ENCODE measurements at regions not wholly inside any gene's neighbourhood (a gene's known extent, or its start where the extent isn't known, plus 50 kb on each side); places are given as distances from the start of the nearest gene placed in this dataset.

DNA sequence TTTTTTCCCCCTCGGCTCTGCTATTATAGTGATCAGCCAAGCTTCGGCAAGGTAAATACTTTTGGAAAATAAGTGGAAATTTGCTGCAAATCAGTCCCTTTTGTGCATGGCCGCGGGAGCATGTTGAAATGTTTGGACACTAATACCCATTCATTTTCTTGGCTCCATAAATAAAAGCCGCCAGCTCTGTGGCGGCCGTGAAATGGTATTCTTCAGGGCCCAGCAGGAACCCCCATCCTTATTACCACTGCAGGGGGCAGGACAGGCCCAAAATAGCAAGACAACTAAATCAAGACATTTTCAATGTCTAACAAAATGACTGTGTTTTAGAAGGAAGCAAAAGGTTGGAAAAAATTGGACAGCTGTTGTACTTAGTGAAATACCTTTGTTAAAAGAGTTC, 362.3 kb downstream of the NR2F2 start:
- DNase-seq: no peak

DNA sequence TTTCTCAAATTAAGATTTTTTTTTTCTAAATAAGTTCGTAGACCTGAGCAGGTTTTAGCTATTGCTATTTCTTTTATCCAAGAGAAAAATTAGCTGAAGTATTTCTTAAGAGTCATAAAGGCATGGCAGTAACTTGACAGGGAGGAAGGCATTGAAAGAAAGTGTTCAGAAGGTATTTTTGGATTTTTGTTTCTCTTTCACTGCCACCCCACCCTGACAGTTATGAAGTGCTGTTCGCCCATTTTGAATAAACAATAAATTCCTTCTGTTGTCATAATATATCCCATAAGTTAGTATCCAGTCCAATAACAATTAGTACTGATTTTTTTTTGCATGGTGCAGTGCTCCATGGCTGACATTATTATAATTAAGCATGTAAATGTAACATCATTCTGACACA, 363.0 kb downstream of the NR2F2 start:
- DNase-seq: no peak

DNA sequence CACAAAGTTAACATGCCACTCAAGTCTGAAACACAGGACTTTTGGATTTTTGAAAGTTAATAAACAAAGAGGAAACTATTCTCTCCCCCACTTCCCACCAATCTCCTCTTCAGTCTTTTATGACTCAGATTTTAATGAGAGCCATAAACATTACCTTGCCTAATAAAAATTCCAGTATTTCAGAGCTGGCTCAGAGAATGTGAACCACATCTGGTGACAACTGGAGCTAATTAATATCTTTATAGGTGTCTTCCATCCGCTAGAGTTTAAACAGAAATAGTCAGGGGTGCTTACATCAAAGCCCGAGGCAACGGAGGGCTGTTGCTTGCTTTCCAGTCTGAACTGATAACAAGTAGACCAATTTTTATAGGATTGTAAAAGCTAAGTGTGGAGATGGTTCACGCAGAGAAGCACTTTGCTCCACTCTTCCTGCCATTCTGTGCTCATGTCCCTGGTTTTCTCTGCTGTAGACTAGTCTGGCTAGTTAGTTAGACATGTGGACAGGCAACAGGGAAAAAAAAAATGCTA, 363.6 kb downstream of the NR2F2 start:
- DNase-seq: no peak

DNA sequence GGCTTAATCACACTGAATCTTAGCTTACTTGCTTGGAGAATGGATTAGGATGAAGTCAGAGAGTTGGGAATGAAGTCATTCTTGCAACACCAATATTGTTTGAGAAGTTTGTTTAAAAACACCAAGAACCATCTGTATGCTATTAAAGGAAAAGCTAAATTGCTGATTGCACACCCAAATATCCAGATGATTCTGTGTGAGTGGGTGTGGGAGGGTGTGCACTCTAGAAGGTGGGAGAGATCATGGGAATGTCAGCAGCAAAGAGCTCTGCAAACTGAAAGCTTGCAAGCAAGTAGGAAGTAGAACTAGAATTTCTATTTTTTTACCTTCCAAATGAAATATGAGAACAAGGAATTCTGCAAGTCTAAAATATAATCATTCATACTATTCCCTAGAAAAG, 364.9 kb downstream of the NR2F2 start:
- no peak for DNase-seq

DNA sequence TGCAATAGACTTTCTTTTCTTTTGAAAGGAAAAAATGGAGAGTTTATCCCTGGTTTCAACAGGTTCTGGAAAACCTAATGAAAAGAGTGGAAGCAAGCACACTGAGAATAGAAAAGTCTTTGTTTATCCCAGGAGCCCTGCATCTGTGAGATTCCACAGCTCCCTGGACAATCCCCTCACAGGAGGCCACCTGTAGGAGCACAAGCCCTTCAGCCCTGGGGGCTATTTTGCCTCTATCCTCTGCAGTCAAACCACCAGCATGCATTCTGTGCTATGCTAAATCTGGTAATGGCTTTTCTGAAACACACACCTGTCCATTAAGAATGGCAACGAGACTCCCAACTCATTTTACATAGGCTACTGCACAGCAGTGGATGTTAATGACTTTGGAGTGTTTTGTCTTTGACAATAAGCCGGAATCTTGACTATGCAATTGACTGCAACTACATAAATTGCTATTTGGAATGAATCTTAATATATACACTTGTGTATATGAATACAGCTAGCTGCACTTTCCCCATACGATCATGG, 369.4 kb downstream of the NR2F2 start:
- DNase-seq: no peak

DNA sequence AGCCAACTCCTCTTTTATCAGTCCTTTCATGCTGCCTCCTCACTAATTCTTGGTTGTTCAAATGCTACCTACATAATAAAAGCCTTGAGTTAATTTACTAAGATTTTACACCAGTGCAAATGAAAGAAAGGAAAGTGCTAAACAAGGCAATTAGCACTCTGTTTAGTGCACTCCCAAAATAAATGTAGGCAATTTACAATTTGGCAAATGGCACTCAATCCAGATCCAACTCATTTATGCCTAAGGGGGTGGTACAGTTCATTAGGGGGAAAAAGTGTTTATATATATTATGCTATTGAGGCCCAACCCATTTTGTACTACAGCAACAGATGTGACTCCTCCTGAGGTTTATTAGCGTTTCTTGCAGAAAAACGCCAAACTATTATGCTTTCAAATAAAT, 370.1 kb downstream of the NR2F2 start:
- DNase-seq: no peak

DNA sequence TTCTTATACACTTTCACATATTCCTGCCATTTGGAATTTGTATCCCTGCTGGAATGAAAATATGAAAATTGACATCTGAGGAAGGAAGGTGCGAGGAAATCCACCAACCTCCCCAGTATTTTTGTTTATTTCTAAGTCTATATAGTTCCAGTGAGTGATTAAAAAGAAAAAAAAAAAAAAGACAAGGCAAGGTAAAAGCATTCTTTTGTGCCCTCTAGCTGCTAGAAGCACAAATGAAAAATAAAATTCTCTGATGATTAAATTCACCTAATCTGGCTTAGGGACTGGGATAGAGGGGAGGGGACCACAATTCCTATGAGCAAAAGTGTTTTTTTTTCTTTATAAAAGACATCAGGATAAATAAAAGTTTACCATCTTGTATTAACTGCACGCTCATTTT, 370.9 kb downstream of the NR2F2 start:
- no peak for DNase-seq

DNA sequence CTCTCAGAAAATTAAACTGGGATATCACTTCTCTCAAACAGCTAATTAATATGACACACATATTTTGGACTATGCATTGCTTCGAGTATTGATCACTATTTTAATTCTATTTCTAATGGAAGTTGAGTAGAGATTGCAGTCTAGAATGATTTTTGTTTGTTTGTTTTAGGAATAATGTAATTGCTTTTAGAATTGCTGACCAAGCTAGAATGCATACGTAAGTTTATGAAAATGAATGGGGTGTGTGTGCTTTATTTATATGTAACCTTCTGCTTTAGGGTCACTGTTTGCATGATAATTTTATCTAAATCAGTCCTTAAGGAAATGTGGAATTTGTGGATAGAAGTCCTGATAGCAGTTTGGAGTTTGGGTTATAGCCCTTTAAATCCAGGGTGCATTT, 371.4 kb downstream of the NR2F2 start:
- no peak for DNase-seq

DNA sequence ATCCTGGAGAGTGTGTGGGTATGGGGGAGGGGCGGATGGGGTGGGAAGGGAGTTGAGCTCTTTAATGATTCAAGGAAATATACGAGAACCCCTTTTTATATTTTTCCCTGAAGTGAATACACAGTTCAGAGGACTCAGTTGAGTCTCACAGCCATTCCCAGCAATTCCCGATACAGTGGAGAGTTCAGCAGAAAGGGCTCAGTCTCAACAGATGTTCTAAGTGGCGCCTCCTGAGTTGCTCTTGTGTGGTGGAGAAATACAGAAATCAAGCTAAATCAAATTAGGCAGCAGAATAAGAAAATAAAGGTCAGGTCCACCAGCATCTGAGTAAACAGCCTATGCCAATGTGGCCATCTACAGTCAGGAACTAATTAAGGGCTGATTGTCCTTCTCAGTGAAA, 372.1 kb downstream of the NR2F2 start:
- no peak for DNase-seq

DNA sequence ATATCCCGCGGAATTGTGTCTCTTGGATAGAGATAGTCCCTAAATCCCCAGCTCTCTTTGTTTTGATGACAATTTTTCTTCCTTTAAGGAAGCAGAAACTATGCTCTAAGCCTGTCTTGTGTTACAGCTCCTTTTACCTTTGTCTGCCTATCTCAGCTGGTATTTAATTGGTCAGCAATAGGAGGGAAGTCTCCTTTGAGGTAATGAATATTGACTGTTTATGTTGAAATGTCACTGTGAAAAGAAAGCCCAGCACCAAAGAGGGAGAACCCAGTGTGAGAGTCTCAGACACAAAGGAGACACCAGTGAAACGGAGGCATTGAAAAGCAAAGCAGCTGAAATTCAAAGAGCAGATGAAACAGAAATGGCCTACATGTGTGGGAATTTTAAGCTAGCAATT, 372.6 kb downstream of the NR2F2 start:
- no peak for DNase-seq

DNA sequence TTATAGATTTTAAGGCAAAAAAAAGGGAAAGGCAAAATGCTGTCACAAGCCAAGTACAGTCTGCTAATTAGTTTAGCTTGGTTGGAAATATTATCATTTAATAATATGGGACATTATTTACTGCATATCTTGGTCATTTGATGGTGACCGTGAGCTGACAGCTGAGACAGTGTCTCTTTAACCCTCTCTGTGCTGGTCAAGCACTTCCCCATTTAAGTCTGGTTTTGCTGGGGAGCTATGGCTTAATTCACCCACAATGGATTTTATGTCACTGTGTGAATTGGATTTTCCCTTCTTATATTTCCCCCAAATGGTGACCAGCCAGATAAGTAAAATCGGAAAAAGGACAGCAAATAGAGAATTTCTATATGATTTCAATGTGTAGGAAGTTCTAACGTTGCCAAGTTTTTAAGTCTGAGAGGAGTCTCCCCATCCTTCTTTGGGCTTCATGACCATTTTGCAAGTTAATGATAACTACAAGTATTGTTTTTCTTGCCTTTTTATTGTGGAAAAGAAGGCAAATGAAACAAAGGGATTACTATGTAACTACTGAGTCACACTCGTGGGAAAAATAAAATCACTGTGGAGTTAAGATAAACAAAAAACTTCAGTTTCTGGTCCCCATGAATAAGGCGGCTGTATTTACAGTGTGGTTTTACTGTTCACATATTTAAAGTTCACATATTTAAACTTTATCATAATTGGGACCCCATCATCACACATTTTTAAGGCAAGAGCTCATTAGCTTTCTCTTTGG, 373.5 kb downstream of the NR2F2 start:
- no peak for DNase-seq

DNA sequence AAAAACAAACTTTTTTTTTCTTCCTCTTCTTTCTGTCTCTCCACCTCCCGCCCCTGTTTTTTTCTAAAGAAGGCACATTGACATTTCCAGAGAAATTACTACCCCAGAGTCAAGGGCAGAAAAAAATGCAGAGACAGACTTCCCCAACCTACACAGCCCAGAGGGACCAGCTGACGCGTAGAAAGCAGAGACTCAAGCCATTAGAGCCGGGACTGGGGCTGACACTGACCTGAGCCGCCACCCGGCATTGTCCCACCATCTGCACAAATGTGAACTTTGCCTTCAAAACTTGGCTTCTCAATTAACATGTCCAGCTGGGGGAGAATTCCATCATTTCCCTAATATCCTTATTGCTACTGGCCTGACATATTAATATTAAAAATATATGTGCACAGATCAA, 385.6 kb downstream of the NR2F2 start:
- DNase-seq: no peak

DNA sequence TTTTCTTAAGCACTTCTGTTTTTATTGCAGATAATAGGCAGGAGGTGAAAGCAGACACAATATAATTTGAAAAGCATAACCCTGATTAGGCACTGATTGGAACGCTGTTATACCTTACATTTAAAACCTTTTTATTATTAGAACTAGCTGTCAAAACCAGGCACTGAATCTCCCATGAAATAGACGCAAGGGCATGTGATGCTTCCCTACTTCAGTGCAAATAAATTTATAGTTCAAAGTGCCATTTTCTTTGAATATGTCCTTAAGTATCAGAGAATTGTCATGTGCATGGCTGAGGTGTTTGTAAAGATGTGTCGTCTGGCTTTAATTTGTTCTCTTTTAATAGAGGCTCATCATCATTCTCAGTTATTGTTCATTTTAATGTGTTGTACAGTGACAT, 386.0 kb downstream of the NR2F2 start:
- no peak for DNase-seq

DNA sequence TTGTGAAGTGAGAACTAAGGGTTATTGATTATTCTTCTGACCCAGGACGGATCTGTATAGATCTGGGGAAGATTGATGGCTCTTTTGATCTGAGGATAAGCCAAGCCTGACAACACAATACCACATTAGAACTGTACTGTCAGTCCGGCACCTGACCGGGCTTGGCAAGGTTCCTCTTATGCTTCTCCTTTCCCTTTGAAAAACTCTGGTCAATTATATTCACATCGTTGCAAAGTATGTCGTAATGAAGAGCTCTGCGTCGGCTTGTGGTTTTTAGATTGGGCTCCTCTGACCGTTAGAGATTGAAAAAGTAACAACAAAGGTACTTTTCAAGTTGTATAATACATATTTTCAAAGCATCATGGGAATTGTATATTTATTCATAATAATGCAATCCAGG, 389.8 kb downstream of the NR2F2 start:
- DNase-seq: no peak

DNA sequence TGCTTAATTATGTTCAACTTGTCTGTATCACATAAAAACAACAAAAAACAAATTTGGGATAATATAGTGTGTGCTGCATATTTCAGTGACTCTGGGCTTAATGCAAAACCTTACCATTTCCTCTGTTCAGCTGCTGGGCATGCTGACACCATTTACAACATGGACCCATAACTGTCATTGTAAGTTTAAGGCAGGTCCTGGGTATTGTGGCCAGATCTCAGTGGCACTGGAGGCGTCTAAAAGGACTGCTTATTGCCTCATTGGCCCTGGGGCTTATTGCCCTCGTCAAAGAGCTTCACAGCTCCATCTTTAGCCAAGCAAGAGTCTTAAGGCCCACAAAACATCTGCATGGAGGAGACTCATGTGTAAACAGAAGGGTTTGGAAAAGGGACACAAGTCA, 390.2 kb downstream of the NR2F2 start:
- DNase-seq: no peak

DNA sequence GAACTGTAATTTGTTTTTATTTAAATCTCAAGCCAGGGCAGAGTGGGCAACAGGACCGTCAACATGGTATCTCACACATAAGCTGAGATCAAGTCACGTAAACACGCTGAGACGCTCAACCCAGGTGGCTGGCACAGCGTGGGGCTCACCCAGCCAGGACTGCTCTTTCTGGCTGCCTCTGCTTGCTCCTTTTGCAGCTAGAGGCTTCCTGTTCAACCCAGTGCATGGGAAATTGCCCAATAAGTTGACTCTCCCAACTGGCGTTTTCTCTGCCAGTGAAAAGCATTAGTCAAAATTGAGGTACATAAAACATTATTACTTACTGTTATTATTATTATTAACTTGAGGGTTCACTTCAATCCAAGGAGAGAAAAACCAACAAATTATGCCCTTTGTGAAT, 398.1 kb downstream of the NR2F2 start:
- DNase-seq: no peak

DNA sequence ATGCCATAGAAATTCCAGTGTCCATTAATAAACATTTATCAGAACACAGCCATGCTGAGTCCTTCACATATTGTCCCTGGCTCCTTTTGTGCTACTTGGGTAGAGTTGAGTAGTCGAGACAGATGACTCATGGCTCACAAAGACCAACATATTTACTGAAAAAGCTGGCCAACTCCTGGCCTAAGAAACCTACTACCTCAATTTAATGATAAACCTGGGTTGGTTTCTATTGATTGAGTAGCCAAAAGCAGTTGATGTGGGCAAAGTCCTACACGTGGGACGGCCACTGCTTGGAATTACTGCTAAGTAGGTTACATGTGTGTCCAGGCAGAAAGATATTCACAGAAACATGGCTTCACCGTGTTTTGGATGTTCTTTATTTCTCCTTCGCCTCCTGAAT, 402.2 kb downstream of the NR2F2 start:
- no peak for DNase-seq

DNA sequence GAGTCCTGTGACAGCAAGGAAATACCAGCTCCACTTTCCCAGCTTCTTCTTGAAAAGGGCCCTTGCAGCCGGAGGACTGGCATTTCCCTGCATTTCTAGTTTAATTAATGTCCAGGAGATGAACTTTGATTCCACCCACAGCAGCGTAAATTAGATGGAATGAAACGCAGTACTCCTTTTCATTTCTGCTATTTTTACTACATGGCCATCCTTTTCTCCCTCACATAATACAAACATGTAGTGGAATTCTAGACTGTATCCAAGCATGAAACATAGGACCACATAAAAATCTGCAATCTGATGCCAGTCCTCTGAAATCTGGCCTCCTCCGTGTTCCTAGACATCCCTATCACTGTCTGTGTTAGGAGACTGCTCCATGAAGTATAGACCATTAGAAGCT, 403.2 kb downstream of the NR2F2 start:
- no peak for DNase-seq

DNA sequence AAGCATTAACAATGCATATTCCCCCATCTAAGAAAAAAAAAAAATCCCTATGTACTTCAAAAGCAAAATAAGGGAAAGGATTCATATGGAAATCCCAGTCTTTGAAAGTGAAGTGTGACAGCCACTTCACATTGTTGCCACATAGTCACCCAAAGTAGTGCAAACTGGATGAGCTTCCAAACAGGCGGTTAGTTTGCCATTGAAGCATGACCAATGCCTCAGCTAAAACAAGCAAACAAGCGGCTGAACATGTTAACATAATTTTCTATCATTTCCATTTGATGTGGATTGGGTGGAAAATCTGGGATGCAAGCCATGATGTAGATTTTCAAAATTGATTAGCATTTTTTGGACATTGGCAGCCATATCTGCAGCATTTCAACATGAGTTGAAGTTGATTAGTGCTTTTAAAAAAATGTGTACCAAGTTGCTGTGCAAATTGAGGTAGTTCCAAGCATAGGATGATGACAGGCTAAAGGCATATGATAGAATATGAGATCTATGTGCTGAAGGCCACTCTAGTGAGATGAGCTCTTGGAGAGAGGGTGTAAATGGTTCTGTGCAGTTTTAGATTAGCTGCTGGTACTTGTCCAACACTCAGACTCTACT, 405.2 kb downstream of the NR2F2 start:
- no peak for DNase-seq

DNA sequence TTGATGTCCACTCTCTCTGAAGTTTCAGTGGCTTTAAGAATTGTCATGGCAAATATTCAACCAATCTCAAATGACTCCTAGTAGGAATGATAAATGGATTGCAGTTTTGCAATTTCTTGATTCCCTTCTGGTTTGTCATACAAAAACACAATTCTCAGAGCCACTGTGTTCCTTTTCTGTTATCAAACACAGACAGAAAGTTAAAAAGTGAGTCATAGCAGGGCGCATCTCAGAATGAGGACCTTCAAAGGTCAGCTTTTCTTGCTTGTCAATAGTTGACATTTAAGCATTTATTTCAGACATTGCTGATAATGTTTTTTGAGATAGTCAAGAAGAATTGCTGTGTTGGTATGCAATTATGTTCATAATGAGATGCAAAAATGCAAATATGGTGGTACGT, 405.9 kb downstream of the NR2F2 start:
- DNase-seq: no peak

DNA sequence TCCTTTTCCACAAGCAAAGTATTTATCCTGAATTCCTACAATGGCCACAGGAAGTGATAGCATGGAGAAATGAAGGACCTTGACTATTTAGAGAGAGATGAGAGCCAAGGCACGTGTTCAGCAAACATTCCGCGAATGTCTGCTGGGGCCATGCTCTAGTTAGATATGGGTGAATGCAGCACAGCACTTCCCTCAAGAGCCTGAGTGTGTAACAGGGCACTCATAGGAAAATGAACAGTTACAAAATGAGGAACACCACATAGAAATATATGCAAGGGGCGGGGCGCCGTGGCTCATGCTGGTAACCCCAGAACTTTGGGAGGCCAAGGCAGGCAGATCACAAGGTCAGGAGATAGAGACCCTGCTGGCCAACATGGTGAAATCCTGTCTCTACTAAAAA, 406.9 kb downstream of the NR2F2 start:
- DNase-seq: no peak

DNA sequence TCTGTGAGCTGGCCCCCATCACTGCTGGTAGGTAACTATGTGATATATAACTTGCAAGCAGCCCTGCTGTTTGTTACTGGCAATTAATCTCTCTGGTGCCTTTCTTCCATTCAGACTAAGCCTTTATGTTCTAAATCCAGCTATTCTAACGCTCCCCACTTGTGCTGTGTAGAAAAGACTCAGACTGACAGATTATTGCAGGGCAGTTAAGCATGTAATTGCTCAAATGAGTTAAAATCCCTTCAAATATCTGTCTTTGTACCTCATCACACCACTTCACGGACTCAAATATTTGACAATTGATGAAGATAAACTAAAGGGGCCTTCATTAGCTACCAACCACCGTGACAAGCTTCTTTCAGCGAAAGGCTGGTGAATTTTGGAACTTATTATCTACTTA, 416.2 kb downstream of the NR2F2 start:
- no peak for DNase-seq

DNA sequence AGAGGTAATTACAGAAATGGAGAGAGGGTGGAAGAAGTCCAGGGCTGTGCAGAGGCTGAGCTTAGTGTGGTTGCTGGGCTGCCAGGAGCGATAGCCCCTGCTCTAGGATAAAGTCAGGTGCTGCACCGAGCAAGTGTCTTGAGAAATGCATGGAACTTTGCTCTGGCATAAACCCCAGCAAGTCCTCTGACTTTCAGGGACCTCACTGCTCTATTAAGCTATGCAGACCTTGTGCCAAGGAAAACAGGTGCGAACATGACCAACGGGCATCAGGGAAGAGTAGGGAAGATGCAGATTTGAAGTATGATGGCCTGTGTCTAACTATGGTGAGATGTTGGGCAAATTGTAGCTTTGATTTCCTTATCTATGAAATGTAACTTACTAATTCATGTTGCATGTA, 416.8 kb downstream of the NR2F2 start:
- no peak for DNase-seq

DNA sequence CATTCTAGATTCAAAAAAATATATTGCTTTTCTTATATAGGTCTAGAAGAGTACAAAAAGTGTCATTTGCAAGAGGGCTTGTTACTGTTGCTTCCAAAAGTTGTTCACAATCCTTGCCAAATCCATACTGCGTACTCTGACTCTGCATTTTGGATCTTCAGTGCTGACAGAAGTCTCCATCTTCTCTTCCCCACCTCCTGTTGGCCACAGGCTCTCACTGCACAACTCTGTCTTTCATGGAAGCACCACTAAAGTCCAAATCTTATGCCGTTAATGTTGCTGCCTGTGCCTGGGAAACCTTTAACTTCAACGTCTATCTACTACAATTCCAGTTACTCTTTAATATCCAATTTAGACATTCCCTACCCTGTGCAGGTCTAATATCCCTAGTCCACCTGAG, 419.9 kb downstream of the NR2F2 start:
- no peak for DNase-seq

DNA sequence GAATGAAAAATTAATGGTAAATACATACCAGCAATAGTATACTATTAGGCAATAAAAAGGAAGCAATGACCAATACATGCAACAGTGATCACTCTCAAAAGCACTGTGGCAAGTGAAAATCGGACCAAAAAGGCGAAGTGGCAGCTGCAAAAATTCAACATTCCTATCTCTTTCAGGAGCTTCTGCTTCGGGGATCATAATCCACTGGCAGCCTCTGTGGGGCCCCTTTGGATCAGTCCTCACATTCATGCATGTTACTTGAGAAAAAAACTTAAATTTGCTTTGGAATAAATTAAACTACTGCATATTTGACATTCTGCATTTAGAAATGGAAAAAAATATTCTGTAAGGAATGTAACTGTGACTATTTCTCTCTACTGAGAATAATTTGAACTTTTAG, 425.6 kb downstream of the NR2F2 start:
- no peak for DNase-seq

Data from activated effector memory CD4-positive, alpha-beta T cell treated with anti-CD3 and anti-CD28 coated beads, Interleukin-2, amount 50 U/mL, for 16 hours (primary cell).